Esophagus squamous epithelium (tissue), 4 donors: ENCODE measurements at regions not wholly inside any gene's neighbourhood (a gene's known extent, or its start where the extent isn't known, plus 50 kb on each side); places are given as distances from the start of the nearest gene placed in this dataset.
"Not testable (repeated sequence)": the region's sequence is repeated elsewhere in the genome, so short reads cannot be mapped to it uniquely, and the experiment has no call there.

Source experiments
- CTCF ChIP-seq, 6 experiments: fragments of 450-650 bp in 4 of 6; fragments of 200-600 bp in 2 of 6; sonication (generic) in 2 of 6; IDR thresholded peaks; one replicate each; pipeline ENCODE4 v1.5.1; 2016 to 2019; ENCODE audit warnings: antibody characterized with exemption in 6 of 6, mild to moderate bottlenecking in 4 of 6, moderate library complexity in 4 of 6
- POLR2A ChIP-seq, 4 donors: fragments of 450-650 bp; IDR thresholded peaks; one replicate each; pipeline ENCODE4 v1.6.1; 2017; ENCODE audit warnings: antibody characterized with exemption in 4 of 4, mild to moderate bottlenecking in 4 of 4, moderate library complexity in 3 of 4

DNA sequence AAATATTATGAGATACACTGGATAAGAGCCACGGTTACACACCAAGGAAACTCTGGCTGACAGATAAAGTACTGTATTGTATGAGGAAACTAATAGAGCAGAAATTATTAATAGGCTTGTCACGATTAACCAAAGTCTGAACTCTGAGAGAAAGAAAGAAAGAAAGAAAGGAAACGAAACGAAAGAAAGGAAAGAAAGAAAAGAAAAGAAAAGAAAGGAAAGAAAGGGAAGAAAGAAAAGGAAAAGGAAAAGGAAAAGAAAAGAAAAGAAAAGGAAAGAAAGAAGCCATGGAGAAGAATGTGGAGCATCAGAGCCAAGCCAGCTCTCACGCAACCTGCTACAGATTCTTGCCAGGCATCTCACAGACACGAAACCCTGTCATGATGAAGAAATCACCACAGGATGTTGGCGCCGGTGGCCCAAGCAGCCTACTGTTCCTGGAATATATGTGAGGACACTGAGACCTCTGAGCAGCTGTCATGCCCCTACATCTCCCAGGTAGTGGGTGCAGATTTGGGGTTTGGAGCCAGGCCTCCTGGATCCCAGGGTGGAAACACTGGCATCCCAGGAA lies 187.4 kb upstream of the LRRC61 start:
- not testable (repeated sequence) for TF ChIP-seq CTCF, POLR2A (IDR thresholded peaks at IDR 0.05)
